GM18868 (cell line): ENCODE measurements at regions not wholly inside any gene's neighbourhood (a gene's known extent, or its start where the extent isn't known, plus 50 kb on each side); places are given as distances from the start of the nearest gene placed in this dataset.

Experiments used
- ATAC-seq: cut with Tn5 transposase; IDR thresholded peaks from one replicate; pipeline ENCODE4 v1.9.1; 2021; ENCODE audit warnings: mild to moderate bottlenecking, moderate library complexity; ENCODE audit not compliant: unreplicated experiment

DNA sequence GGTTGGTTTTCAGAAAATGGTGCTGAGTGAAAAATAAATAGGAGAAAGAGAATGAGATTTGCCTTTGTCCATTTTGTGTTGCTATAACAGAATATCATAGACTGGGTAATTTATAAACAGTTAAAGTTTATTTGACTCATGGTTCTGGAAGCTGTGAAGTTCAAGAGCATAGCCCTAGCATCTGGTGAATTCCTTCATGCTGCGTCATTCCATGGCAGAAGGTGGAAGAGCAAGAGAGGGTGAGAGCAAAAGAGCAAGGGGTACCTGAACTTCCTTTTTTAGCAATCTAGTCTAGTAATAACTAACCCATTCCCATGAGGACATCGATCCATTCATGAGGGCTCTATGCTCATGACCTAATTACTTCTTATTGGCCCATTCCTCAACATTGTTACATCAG lies 209.1 kb upstream of the ZP4 start:
- ATAC-seq: no peak

DNA sequence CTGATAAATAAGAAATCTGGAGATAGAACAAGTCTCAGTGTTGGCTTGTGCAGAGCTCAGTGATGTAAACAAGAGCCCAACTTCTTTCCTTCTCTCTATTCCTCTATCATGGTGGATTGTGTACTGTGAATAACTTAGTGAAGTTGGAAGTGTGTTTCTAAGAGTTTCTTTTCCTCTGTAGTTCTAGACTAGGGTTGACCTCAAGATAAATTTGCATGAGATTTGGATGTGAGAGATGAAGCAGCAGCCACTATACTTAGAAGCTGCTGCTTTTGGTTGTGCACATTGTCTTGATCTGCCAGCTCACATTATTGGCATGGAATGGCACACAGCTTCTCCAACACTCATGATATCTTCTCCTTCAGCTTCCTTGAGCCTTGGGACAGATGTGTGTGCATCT lies 198.9 kb upstream of the ZP4 start:
- no peak for ATAC-seq

DNA sequence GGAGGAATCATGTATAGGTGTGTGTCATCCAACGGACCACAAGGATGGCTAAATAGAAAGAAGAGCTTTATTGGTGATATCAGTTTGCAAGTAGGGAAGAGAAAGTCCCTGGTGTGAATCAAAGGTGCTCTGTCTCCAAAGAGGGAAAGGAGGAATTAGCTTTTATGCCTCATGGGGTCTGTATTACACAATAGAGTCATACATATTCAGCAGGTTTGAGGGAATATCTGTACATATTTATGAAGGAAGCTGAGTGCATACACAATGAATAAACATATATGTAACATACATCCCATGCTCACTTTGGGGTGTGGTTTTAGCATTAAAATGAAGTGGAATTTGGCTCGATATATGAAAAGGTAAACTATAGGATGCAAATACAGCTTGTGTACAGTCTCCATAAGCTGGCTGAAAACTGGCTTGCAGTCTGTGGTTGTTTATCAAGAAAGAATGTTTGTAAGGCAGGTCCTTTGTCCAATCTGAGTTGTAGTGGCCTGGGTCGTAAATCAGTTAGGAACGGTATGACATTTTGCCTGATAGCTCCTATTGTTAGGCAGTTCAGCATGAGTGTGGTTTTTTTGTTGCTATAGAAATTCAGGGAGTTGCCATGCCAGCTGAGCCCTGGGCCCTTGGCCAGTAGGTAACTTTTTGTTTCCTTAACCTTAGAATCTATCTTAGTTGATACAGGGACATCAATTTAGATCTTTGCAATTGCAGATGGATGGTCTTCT lies 198.0 kb upstream of the ZP4 start:
- ATAC-seq: no peak

DNA sequence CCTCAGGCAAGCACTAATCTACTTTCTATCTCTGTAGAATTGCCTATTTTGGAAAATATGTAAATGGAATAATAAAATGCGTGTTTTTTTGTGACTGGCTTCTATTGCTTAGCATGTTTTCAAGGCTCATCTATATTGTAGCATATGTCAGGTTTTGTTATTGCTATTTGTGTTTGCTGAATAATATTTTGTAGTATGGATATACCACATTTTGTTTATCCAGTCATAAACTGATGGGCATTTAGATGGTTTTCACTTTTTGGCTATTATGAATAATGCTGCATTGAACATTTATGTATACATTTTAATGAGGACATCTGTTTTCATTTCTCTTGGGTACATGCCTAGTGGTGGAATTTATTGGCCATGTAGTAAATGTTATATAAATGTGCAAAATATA lies 183.3 kb upstream of the ZP4 start:
- ATAC-seq: no peak

DNA sequence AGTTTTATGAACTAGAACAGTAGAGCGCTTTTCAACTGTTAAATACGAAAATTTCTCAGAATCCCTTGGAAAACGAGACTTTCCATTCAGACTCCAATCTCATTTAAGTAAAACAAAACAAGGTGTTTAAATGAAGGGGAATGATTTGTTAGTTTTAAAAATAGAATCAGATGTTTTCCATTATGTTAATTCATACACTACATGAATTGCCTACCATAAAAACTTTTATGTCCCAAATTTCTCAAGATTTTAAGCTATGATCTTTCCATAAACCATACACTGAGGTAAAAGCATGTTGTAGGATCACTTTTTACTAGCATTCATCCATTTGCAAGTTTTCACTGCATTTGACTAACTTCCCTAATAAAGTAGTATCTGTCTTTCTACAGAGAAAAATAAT lies 180.3 kb upstream of the ZP4 start:
- ATAC-seq: no peak

DNA sequence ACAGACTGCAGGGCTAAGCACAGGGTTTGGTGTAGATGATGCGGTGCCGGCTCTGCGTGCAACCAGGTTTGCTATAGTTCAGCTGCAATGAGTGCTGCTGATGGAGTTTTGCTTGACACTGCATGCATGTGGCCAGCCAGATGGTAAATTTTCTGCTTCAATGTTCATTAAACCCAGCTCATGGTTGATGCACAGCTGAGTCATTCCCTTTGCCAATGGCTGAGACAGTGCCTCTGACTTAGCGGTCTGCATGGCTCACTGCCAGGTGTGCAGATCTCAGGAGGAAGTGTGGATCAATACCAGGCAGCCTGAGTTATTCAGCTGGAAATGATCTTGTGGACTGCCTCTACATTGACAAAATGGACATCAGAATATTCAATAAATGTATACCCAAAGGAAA lies 172.7 kb upstream of the ZP4 start:
- peak; percentile 60 for ATAC-seq

DNA sequence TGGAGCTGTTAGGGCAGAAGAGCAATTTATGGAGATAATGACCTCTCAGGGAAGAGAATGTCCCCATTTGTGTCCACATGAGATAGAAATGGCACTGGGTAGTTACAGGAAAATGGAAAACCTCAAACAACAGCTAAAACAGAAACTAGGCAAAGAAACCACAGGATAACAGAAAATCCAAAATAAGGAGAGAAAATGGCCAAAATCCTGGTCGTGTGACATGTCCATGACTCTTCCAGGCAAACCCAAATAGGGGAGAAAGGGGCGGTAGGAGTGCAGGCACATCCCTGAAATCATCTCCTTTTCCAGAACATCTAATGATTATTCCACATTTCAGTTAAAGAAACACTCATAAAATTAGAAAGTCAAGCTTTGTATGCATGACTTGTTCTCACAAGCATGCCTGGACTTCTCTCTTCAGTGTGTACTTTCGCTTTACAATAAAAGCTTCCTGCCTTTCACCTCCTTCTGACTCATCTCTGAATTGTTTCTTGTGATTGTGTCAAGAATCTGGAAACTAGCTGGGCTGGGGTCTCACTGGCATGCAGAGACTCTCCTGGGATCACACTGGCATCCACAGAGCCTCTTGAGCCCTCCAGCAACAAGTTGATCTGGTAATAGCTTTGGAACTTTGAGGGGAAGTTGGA lies 171.4 kb upstream of the ZP4 start:
- peak; percentile 64 for ATAC-seq

DNA sequence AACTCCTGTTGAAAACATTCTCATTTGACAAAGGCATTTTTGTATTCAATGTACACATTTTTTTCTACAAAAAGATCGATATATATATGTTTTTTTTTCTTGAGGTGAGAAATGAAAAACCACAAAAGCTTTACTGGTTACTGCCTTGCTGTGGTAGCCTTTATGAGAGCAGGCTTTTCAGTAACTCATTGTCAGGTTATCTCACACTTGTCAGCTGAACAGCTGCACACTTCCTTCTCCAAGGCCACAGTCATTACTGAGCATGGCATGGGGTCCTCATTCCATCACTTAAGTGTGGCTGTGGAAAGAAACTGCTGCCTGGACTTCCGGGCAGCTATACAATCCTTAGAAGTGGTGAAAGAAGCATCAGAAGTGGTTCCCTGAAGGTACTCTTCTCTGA lies 169.3 kb upstream of the ZP4 start:
- peak; percentile 60 for ATAC-seq

DNA sequence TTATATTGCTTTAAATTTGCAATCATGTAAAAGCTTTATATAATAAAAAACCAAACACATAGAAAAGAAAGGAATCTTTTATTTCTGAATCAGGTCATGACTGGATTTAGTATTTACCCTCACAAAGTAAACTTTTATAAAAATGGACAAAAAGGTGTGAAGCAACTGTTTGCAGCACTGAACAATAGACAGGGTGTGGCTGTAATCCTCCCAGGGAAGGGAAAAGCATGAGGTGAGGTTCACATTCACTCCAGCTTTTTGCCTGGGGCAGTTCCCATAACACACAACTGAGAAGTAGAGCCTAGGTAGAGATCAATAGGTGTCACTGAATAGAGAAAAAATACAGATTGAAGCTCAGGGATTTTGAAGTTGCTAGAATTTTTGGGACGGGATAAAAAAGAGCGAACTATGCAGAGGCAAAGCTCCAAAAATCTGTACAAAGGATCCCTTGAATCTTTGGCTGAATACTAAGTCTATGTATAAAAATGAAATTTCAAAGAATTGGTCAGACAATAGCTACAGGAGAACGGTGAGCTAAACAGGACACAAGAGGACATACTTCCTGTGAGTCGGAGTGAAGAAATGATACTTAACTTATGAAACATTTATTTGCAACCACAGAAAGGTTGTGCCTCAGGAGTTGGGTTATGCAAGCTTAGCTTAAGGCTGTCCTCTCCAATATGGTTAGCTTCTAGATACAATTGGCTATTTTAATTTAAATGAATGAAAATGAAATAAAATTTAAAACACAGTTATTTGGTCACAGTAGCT lies 162.0 kb upstream of the ZP4 start:
- no peak for ATAC-seq

DNA sequence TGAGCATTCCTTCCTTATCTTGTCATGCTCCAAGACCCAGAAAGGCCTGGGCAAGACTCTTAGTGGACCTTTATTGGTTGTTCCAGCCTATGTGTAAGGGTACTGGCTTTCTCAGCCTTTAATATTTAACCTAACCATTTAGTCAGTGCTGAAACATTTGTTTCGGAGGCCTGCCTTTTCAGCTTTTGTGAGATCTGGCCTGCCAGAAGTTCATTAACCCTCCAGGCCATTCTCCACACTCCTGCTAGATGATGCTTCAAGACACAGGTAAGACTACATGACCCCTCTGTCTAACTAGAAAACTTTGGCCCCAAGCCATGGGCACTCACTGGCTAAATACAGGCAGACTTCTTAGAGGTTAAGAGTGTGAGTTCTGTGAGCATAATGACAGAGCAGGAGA lies 138.4 kb upstream of the ZP4 start:
- ATAC-seq: no peak

DNA sequence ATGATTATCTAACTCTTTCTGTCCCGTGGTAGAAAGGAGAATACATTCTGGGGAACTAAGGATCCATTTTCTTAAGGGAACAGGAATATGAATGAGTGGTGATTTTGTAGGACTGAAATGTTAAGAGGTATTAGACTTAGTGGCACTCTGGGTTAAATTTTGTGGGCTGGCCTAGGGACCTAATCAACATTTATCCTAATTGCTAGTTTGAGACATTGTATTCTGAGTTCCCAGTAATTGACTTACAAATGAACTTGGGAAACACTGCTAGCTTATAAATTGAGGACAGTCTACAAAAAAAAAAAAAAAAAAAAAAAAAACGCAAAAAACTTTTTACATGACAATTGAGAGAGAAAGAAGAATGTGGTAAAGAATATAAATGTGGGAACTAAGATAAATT lies 136.6 kb upstream of the ZP4 start:
- no peak for ATAC-seq

DNA sequence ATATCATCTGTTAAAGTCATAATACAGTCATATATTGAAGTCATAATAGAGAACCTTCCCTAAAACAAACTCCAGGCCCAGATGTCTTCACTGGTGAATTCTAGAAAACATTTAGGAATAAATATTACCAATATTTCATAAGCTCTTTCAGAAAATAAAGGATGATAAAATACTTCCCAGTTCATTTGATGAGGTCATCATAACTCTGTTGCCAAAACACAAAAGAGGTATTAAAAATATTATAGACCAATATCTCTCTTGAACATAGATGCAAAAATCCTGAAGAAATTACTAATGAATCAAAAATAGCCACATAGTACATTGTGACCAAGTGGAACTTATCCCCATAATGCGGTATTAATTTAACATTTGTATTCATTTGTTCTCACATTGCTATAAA lies 132.4 kb upstream of the ZP4 start:
- no peak for ATAC-seq

DNA sequence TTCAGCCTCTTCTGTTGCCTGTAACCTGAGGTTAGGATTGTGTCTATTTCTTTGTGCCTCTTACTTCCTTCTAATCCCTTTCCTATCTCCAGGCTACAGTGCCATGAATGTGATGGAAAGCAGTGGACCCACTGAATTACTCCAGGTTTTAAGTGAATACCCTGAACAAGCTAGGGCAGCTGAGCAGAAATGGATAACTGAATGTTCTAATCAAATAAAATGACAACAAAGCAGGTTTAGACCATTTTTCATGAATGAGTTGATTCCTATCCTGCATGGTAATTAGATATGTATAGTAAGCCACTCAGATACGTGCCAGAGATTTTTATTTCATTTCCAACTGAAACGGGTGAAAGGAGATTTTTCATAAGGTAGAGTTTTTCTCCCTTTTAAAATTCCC lies 127.5 kb upstream of the ZP4 start:
- ATAC-seq: no peak

DNA sequence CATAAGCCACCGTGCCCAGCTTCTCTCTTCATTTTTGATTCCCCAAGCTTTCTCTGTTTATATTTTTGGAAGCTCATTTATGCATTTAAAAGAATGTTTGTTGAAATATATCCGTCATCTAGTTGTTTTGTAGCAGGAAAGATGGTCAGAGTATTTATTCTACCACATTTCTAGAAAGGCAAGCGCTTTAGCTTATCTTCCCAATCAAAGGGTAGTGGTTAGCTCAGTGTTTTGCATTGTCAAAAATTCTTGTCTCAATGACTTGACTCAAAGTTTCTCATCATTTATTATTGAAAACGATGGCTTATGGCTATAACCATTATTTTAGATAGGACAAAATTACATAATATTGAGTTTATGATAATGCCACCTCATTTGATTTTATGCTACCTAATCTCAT lies 116.1 kb upstream of the ZP4 start:
- ATAC-seq: peak; percentile 23

DNA sequence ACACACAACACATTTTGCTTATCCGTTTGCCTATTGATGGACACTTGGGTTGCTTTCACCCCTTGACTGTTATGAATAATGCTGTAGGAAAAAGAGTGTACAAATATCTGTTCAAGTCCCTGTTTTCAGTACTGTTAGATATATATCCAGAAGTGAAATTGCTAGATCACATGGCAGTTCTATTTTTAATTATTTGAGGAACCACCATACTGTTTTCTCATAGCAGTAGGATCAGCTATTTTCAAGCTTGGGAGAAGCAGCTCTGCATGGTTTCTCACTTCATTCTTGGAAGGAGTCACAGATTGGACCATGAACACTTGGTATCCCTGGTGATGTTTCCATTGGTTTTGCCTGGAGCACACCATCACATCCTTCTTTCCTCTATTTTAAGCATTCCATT lies 114.4 kb upstream of the ZP4 start:
- no peak for ATAC-seq

DNA sequence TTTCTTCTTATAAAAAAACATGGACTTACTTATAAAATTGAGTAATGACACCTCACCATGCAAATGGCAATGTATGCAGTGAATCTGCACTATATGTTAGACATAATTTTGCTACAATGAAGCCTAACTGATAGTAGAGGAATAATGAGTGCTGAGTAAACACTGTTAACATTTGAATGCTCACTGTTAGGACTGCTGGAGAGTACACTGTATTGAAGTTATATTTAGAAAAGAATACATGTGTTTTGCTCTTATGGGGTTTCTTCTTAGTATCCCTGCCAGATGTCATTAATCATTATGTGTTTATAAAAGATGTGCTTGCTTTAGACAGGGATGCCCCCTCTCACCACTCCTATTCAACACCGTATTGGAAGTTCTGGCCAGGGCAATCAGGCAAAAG lies 111.1 kb upstream of the ZP4 start:
- no peak for ATAC-seq

DNA sequence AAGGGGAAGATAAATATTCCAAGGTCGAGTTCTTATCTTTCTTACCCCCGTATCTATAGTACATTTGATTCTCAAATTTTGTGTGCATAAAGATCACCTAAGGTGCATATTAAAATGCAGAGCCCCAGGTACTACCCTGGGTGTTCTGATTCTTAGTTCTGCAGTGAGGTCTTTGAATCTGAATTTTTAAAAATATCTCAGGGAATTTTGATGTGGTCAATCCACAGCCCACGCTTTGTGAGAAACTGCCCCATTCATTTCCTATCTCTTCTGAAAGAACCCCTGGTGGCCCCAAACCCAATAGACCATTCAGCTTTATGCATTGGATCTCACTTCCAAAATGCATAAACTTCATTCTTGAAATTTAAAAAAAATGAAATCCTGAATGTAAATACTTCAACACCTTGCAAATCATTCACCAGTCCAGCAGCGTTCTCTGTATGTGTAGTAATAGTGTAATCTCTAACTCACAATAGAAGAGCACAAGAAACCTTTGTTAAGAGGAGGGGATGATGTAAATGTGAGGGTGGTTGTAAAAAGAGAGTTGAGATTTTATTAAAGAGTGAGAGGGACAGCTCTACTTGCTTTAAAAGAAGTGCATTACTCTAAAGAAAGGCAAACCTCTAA lies 108.8 kb upstream of the ZP4 start:
- ATAC-seq: peak; percentile 48

DNA sequence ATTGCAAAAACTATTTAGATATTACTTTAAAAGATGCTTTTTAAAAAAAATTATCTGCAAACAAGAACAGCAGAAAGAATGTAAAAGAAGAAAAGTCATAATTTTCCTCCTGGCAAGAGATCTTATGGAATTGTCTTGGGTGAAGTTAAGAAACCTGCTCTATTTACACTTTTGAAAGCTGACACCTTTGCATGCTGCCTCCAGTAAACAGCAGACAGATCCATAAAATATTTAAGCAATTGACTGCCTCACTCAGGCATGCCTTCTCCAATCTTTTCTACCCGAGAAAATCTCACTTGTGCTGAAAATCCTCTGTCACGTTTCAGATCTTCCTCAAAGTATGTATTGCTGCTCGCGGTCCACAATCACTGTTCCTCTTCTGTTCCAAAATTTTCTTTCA lies 107.9 kb upstream of the ZP4 start:
- no peak for ATAC-seq

DNA sequence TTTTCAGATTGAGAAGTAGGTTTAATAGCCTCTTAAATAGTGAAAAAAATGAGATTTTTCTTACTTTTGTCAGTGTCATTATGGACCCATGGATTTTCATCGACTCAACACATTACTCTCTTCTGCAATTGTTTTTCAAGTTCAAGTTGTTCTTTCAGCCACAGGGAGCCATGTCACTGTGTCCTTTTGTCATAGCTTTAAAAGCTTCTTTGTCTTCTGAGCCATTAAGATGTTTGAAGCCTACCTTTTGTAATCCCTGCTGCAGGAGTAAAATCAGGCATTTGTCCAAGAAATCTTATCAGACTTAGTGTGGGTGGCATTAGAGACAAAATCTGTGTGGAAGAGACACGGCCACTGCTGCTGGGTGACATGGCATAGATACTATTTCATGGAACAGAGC lies 92.8 kb upstream of the ZP4 start:
- ATAC-seq: no peak

DNA sequence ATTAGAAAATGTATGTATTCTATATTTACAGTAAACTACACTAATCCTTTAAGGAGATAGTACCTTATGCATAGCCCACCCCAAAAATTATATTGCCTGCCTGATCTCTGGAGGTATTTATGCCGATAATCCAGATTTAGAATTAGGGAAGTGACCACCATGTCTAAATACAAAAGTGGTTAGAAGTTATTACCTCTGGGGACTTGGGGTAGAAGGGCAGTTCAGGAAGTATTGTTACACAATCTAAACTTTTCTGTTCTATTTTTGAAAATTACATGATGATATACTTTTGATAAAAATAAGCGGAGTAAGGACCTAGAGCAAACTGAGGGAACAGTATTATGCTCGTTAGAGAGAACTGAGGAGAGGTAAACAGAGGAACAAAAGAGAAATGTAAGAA lies 90.5 kb upstream of the ZP4 start:
- no peak for ATAC-seq

DNA sequence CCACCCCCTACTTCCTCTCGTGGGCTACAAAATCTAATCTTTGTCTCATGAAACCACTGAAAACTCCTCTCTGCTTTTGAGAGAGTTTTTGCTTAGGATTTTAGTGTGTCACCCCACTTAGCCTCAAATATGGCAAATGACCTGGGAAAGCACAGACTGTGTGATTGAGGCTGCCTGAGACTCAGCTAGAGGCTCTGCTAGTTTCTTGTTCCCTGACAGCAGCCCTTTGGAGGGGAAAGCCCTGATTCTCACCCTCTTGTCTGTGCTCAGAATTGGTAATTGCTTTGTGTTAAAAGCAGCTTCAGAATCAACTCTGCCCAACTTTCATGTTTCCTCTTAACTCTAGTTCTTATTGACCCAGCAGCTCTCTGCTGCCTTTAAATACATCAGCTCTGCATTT lies 85.6 kb upstream of the ZP4 start:
- ATAC-seq: peak; percentile 53

DNA sequence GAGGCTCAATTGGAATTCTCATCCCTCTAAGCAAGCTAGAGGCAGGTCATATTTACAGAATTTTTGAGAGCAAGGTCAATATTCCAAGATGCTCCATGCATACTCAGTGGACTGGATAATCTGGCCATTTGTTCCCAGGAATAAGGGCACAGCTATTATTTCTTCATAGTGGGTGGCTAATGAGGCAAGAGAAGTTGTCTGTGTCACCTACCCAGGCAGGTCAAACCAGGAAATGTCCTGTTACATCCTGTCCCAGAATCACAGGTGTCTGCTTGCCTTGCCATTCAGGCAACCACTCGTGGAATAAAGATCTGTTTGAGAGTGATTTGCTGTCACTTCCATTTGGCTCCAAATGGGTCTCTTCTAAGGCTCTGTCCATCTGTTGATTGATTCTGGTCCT lies 85.2 kb upstream of the ZP4 start:
- ATAC-seq: no peak
